GM12874 (cell line): ENCODE measurements at regions not wholly inside any gene's neighbourhood (a gene's known extent, or its start where the extent isn't known, plus 50 kb on each side); places are given as distances from the start of the nearest gene placed in this dataset.

Experiments
- CTCF ChIP-seq: IDR thresholded peaks from 2 replicates; pipeline ENCODE4 v1.5.1; 2011; ENCODE audit warnings: low read depth, mild to moderate bottlenecking, control low read depth, low read length, moderate library complexity; ENCODE audit not compliant: insufficient read depth

DNA sequence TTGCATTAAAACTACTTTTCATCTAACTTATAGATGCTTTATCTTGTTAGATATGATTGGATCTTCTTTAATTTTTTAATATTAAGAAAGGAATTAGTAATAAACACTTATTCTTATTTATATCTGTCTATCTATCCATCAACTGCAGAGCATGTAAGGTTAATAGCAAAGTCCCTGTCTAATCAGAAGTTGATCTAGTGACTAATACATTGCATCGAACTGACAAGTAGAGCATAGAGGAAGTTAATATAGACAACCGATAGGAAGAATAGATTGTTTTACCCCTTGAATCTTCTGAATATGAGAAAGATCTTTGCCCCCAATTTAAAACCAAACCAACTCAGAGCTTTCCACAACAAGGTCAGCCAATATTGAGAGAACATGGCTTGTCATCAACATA, 862.0 kb upstream of the CDH6 start:
- TF ChIP-seq CTCF: no peak

GRCh38 chr5:30325795-30326194, 867.7 kb upstream of the CDH6 start:
- TF ChIP-seq CTCF: no peak

DNA sequence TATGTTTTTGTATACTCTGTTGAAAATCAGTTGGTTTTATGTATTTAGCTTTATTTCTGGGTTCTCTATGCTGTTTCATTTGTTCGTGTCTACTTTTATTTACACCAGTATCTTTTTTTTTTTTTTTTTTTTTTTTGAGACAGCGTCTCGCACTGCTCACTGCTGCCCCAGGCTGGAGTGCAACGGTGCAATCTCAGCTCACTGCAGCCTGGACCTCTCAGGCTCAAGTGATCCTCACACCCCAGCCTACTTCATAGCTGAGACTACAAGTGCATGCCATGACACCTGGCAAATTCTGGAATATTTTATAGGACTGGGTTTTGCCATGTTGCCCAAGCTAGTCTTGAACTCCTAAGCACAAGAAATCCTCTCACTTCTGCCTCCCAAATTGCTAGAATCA, 869.4 kb upstream of the CDH6 start:
- no peak for TF ChIP-seq CTCF

DNA sequence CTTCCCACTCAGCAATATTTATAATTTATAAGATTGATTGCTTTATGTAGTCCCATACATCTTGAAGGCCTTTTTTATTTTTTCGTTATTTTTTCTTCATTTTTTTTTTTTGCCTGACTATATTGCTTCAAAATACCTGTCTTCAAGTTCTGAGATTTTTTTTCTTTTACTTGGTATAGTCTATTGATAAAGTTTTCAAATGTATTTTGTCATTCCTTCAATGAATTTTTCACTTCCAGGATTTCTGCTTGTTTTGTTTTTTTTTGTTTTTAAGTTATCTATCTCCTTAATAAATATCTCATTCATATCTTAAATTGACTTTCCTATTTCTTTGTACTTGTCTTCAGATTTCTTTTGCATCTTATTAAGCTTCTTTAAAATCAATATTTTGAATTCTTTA, 905.6 kb upstream of the CDH6 start:
- TF ChIP-seq CTCF: no peak

GRCh38 chr5:30279237-30279636, 914.2 kb upstream of the CDH6 start:
- TF ChIP-seq CTCF: no peak

DNA sequence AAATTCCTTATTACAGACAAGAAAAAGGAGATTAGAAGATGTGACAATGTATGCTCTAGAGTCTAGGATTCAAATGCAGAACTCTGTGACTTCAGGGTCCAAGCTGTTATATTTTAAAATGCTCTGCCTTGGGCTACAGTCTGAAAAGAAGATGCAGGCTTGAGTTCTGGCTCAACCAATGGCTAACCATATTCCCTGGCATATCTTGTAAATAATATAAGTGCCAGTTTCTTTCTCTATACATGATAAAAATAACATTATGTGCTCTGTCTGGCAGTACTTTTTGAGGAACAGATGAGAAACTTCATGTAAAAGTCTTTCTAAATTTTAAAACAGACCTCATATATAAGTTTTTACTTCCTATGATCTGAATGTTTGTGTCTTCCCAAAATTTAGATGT, 926.5 kb upstream of the CDH6 start:
- TF ChIP-seq CTCF: no peak

DNA sequence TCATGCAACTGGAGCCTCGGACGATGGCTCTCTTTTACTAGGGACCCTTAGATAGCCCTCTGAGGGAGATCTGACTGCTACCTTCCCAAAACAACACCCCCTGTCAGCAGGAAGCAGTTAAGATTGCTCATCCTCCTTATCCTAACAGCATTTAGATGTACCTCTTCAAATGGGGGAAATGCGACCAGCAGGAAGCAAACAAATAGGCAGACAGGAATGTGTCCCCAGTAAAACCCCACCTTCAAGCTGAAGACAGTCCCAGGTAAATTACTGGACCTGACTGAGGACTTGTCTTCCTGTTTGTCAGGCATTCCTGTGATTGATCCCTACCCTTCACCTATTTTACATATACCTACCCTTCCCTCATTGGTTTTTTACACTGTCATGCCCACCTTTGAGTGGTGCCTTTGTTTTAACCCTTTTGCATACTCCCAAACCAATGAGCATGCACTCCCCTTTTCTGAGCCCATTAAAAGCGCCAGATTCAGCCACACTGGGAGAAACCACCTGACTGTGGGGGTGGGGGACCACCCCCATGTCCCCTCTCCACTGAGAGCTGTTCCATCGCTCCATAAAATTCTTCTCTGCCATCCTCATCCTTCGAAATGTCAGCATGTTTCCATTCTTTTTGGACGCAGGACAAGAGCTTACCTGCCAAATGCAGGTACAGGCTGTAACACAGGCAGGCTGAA, 954.0 kb upstream of the CDH6 start:
- TF ChIP-seq CTCF: no peak

- TF ChIP-seq CTCF: no peak
Measured at GRCh38 chr5:30237189-30237588, 956.3 kb upstream of the CDH6 start.
